Osteoblast (primary cell): ENCODE measurements at regions not wholly inside any gene's neighbourhood (a gene's known extent, or its start where the extent isn't known, plus 50 kb on each side); places are given as distances from the start of the nearest gene placed in this dataset.

Source experiments
- DNase-seq: peaks from one replicate; pipeline ENCODE4 v3.0.0; 2011; ENCODE audit warnings: low spot score, mixed read lengths; ENCODE audit not compliant: insufficient read length; ENCODE audit errors: missing footprints
- H2AFZ ChIP-seq: 2 replicates; pipeline ENCODE4 v1.6.0; 2011; ENCODE audit warnings: mild to moderate bottlenecking, low read length
- H3K27ac ChIP-seq: 2 replicates; pipeline ENCODE4 v1.5.1; 2011; ENCODE audit warnings: mild to moderate bottlenecking, low read depth, low read length, moderate library complexity
- H3K27me3 ChIP-seq: 2 replicates; pipeline ENCODE4 v1.6.0; 2012; ENCODE audit warnings: mild to moderate bottlenecking, control low read depth, inconsistent platforms, low read length, moderate library complexity; ENCODE audit not compliant: insufficient read depth
- H3K36me3 ChIP-seq: 2 replicates; pipeline ENCODE4 v1.5.1; 2011; ENCODE audit warnings: mild to moderate bottlenecking, low read length, control low read depth, moderate library complexity; ENCODE audit not compliant: insufficient read depth
- H3K4me1 ChIP-seq: 2 replicates; pipeline ENCODE4 v1.5.1; 2011; ENCODE audit warnings: mild to moderate bottlenecking, low read length, control low read depth, moderate library complexity; ENCODE audit not compliant: insufficient read depth
- H3K4me2 ChIP-seq: 2 replicates; pipeline ENCODE4 v1.6.0; 2011; ENCODE audit warnings: mild to moderate bottlenecking, low read length; ENCODE audit not compliant: insufficient read depth
- H3K4me3 ChIP-seq: fragments of 200-600 bp; sonication (generic); 3 replicates; pipeline ENCODE4 v1.5.1; 2012; ENCODE audit warnings: mild to moderate bottlenecking, low read length, inconsistent platforms; ENCODE audit not compliant: insufficient read depth
- H3K79me2 ChIP-seq: 2 replicates; pipeline ENCODE4 v1.6.0; 2012; ENCODE audit warnings: mild to moderate bottlenecking, low read length, control low read depth, inconsistent platforms; ENCODE audit not compliant: insufficient read depth
- H3K9me3 ChIP-seq: 2 replicates; pipeline ENCODE4 v1.5.1; 2011; ENCODE audit warnings: low read depth, low read length, control low read depth
- H4K20me1 ChIP-seq: 2 replicates; pipeline ENCODE4 v1.6.0; 2012; ENCODE audit warnings: mild to moderate bottlenecking, low read length, control low read depth; ENCODE audit not compliant: insufficient read depth
- TF ChIP-seq, protein P1 (sequence below): IDR thresholded peaks from 2 replicates; pipeline ENCODE4 v1.5.1; 2011; ENCODE audit warnings: mild to moderate bottlenecking, low read depth, low read length, moderate library complexity; ENCODE audit errors: extremely low read depth

DNA sequence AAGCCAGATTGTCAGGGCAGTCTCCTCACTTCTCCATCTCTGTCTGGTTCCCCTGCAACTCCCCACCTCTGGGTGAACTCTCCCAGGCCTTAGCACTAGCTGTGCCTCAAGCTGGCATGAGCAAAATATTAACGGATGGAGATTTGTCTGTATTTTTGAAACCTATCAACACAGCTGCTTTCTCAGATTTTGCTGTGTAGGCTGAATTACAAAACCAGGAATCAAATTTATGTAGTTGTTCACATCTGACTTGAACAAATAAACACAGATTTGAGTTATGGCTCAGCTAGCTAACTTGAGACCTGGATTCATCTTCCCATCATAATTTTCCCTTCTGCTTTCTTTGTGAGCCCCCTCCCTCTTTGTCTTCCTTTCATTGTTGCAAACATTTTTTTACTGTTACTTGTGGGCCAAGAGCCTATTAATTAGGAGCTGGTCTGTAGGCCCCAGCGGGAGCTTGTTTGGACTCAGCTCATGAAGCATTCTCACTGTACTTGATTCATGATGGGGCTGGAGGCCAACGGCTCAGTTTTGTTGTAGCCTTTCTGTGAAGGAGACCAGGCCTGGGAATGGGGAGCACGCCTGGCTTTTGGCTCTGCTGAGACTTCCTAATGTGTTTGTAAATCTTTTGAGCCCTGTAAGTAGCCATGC is 164.1 kb upstream of the GATA6 start:
- DNase-seq, result no peak
- Histone ChIP-seq H3K9me3 (peaks cover 2% of the 10 kb centered on the region), H4K20me1 (no peaks in the 10 kb centered on the region), H3K27ac (no peak overlapping the region), H3K4me2 (no peak overlapping the region), H3K4me3 (no peak overlapping the region), H3K4me1 (no peaks in the 10 kb centered on the region), H3K36me3 (no peaks in the 10 kb centered on the region), H2AFZ (no peak overlapping the region), H3K79me2 (no peaks in the 10 kb centered on the region), H3K27me3 (no peaks in the 10 kb centered on the region)
- TF ChIP-seq, protein P1, sequence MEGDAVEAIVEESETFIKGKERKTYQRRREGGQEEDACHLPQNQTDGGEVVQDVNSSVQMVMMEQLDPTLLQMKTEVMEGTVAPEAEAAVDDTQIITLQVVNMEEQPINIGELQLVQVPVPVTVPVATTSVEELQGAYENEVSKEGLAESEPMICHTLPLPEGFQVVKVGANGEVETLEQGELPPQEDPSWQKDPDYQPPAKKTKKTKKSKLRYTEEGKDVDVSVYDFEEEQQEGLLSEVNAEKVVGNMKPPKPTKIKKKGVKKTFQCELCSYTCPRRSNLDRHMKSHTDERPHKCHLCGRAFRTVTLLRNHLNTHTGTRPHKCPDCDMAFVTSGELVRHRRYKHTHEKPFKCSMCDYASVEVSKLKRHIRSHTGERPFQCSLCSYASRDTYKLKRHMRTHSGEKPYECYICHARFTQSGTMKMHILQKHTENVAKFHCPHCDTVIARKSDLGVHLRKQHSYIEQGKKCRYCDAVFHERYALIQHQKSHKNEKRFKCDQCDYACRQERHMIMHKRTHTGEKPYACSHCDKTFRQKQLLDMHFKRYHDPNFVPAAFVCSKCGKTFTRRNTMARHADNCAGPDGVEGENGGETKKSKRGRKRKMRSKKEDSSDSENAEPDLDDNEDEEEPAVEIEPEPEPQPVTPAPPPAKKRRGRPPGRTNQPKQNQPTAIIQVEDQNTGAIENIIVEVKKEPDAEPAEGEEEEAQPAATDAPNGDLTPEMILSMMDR, result no peak

DNA sequence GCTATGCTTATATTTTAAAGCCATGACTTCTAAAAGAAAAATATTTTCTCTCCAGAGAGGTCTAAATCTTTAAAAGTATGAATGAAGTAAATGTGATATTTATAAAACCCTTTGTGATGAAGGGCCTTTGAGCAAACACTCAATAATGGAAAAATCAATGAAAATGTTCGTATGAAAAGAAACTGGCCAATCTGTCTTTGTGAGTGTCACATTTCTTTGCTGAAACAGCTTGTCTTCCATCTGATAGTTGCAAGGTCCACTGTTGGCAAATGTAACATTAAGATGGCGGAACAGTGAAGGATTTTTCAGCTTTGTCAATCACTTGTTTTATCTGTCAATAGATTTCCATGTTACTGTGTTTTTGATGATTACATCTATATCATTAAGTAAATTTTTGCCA is 162.9 kb upstream of the GATA6 start:
- Histone ChIP-seq H3K79me2 (no peaks in the 10 kb centered on the region), H3K9me3 (peaks cover 2% of the 10 kb centered on the region), H4K20me1 (no peaks in the 10 kb centered on the region), H3K4me1 (no peaks in the 10 kb centered on the region), H3K36me3 (no peaks in the 10 kb centered on the region), H3K27ac (no peak overlapping the region), H3K27me3 (no peaks in the 10 kb centered on the region), H3K4me2 (no peak overlapping the region), H3K4me3 (no peak overlapping the region), H2AFZ (no peak overlapping the region)
- DNase-seq, result no peak
- TF ChIP-seq, protein P1, result no peak

DNA sequence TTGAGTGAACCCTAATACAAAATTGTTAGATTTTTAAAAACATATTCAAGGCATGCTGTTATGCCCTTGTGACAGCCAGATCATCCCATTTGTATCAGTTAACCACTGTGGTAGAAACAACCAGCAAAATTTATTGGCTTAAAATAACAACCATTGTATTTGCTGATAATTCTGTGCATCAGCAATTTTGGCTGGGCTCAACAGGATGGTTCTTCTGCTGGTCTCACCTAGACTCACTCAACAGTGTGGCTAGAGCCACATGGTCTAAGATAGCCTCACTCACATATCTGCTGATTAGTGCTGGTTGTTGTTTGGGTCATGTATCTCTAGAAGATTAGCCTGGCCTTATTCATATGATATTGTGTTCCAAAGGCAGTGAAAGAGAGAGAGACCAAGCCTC is 160.1 kb upstream of the GATA6 start:
- Histone ChIP-seq H3K79me2 (no peaks in the 10 kb centered on the region), H3K4me2 (no peak overlapping the region), H3K27ac (no peak overlapping the region), H4K20me1 (no peaks in the 10 kb centered on the region), H2AFZ (no peak overlapping the region), H3K9me3 (peaks cover 2% of the 10 kb centered on the region), H3K36me3 (no peaks in the 10 kb centered on the region), H3K4me1 (no peaks in the 10 kb centered on the region), H3K27me3 (no peaks in the 10 kb centered on the region), H3K4me3 (no peak overlapping the region)
- DNase-seq, result no peak
- TF ChIP-seq, protein P1, result no peak

DNA sequence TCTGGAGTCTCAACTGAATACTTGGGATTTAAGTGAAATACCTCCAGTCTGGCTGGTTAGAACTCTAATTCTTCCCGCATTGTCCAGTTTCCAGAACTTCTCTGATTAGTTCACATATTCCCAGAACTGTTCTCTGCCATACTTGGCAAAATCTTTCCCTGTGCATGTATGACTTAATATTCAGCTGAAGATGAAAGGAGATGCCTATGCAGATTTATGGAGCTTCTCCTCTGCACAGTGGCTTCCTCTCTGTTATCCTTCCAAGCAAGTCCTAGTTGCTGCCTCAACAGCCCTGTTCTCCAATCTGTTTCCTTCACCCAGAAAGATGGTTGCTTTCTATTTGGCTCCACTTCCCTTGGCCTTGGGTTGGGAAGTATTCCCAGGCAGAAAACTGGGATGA is 155.4 kb upstream of the GATA6 start:
- H4K20me1 ChIP-seq, result no peaks in the 10 kb centered on the region
- TF ChIP-seq, protein P1, result no peak
- H3K79me2 ChIP-seq, result no peaks in the 10 kb centered on the region
- H3K9me3 ChIP-seq, result peaks cover 2% of the 10 kb centered on the region
- H3K4me2 ChIP-seq, result no peak overlapping the region
- no peaks in the 10 kb centered on the region for H3K27me3 ChIP-seq
- no peak overlapping the region for H2AFZ ChIP-seq
- no peak for DNase-seq
- H3K27ac ChIP-seq, result no peak overlapping the region
- H3K4me3 ChIP-seq, result no peak overlapping the region
- no peaks in the 10 kb centered on the region for H3K4me1 ChIP-seq
- no peaks in the 10 kb centered on the region for H3K36me3 ChIP-seq
